Ascending aorta (tissue), 2 donors: ENCODE measurements at regions not wholly inside any gene's neighbourhood (a gene's known extent, or its start where the extent isn't known, plus 50 kb on each side); places are given as distances from the start of the nearest gene placed in this dataset.

Experiments used
- DNase-seq, 2 donors: peaks; one replicate each; pipeline ENCODE4 v3.0.0-alpha.2; 2019; ENCODE audit warnings: low spot score in 2 of 2
- H3K27ac ChIP-seq, 2 donors: fragments of 200-600 bp; sonication (generic); one replicate each; pipeline ENCODE4 v1.5.1; 2016 to 2017; ENCODE audit warnings: mild to moderate bottlenecking in 1 of 2
- H3K27me3 ChIP-seq: fragments of 200-600 bp; sonication (generic); one replicate; pipeline ENCODE4 v1.5.1; 2017
- H3K36me3 ChIP-seq, 2 donors: fragments of 200-600 bp; sonication (generic); one replicate each; pipeline ENCODE4 v1.5.1; 2016
- H3K4me1 ChIP-seq, 2 donors: fragments of 200-600 bp; sonication (generic); one replicate each; pipeline ENCODE4 v1.5.1; 2016 to 2017; ENCODE audit warnings: mild to moderate bottlenecking in 1 of 2
- H3K4me3 ChIP-seq, 2 donors: fragments of 200-600 bp; sonication (generic); one replicate each; pipeline ENCODE4 v1.5.1; 2016 to 2017; ENCODE audit warnings: mild to moderate bottlenecking in 1 of 2
- H3K9me3 ChIP-seq, 2 donors: fragments of 200-600 bp; sonication (generic); one replicate each; pipeline ENCODE4 v1.5.1; 2016
- CTCF ChIP-seq, 3 experiments: fragments of 200-600 bp in 2 of 3; fragments of 450-650 bp in 1 of 3; sonication (generic) in 2 of 3; IDR thresholded peaks; one replicate each; pipeline ENCODE4 v1.5.1; 2016 to 2019; ENCODE audit warnings: antibody characterized with exemption in 3 of 3, mild to moderate bottlenecking in 1 of 3, moderate library complexity in 1 of 3
- intact Hi-C: fragments of 100-400 bp; cut with DNase I; formaldehyde crosslinking; loops from one replicate; pipeline ENCODE4 v1.15.1; 2023

- H3K9me3 ChIP-seq, result no peaks in the 10 kb centered on the region
- H3K27me3 ChIP-seq, result no peaks in the 10 kb centered on the region
- no peaks in the 10 kb centered on the region for H3K4me1 ChIP-seq
- H3K27ac ChIP-seq, result no peak overlapping the region
- H3K36me3 ChIP-seq, result no peaks in the 10 kb centered on the region
- no peak overlapping the region for H3K4me3 ChIP-seq
- no peak for TF ChIP-seq CTCF (IDR thresholded peaks at IDR 0.05)
- DNase-seq, result no peak
- intact Hi-C loops, result no loop called here
These were observed 204.1 kb upstream of the SALL1 start for GRCh38 chr16:51355195-51355594.

- no peaks in the 10 kb centered on the region for H3K36me3 ChIP-seq
- no peaks in the 10 kb centered on the region for H3K4me1 ChIP-seq
- no peaks in the 10 kb centered on the region for H3K27me3 ChIP-seq
- no peak overlapping the region for H3K4me3 ChIP-seq
- no peak for TF ChIP-seq CTCF (IDR thresholded peaks at IDR 0.05)
- no peak overlapping the region for H3K27ac ChIP-seq
- H3K9me3 ChIP-seq, result no peaks in the 10 kb centered on the region
- intact Hi-C loops, result no loop called here
- DNase-seq, result no peak
These were observed 202.0 kb upstream of the SALL1 start for GRCh38 chr16:51353055-51353454.

- intact Hi-C loops, result no loop called here
- no peak for TF ChIP-seq CTCF (IDR thresholded peaks at IDR 0.05)
- H3K27ac ChIP-seq, result no peak overlapping the region
These were observed 198.6 kb upstream of the SALL1 start for GRCh38 chr16:51349626-51350025.

GRCh38 chr16:51343411-51343810 is 192.3 kb upstream of the SALL1 start:
- TF ChIP-seq CTCF (IDR thresholded peaks at IDR 0.05), result no peak
- no peaks in the 10 kb centered on the region for H3K27me3 ChIP-seq
- no peak for DNase-seq
- no peak overlapping the region for H3K4me3 ChIP-seq
- intact Hi-C loops, result no loop called here
- H3K27ac ChIP-seq, result no peak overlapping the region
- no peaks in the 10 kb centered on the region for H3K36me3 ChIP-seq
- no peaks in the 10 kb centered on the region for H3K9me3 ChIP-seq
- no peaks in the 10 kb centered on the region for H3K4me1 ChIP-seq

More at GRCh38 chr16:51349626-51350025, 198.6 kb upstream of the SALL1 start:
- H3K4me3 ChIP-seq, result no peak overlapping the region
- no peaks in the 10 kb centered on the region for H3K36me3 ChIP-seq
- no peaks in the 10 kb centered on the region for H3K4me1 ChIP-seq
- DNase-seq, result no peak
- H3K27me3 ChIP-seq, result no peaks in the 10 kb centered on the region
- no peaks in the 10 kb centered on the region for H3K9me3 ChIP-seq

- Histone ChIP-seq H3K9me3 (no peaks in the 10 kb centered on the region), H3K4me1 (no peaks in the 10 kb centered on the region), H3K27me3 (no peaks in the 10 kb centered on the region), H3K4me3 (no peak overlapping the region), H3K36me3 (no peaks in the 10 kb centered on the region), H3K27ac (no peak overlapping the region)
- intact Hi-C loops, result no loop called here
- TF ChIP-seq CTCF (IDR thresholded peaks at IDR 0.05), result no peak
- no peak for DNase-seq
These were observed 190.1 kb upstream of the SALL1 start for GRCh38 chr16:51341204-51341603.

- Histone ChIP-seq H3K4me3 (no peak overlapping the region), H3K4me1 (no peaks in the 10 kb centered on the region), H3K36me3 (no peaks in the 10 kb centered on the region), H3K27me3 (no peaks in the 10 kb centered on the region), H3K27ac (no peak overlapping the region), H3K9me3 (no peaks in the 10 kb centered on the region)
- DNase-seq, result no peak
- TF ChIP-seq CTCF (IDR thresholded peaks at IDR 0.05), result no peak
- intact Hi-C loops, result no loop called here
These were observed 186.6 kb upstream of the SALL1 start for GRCh38 chr16:51337662-51338061.
